SK-N-SH (cell line): ENCODE measurements at regions not wholly inside any gene's neighbourhood (a gene's known extent, or its start where the extent isn't known, plus 50 kb on each side); places are given as distances from the start of the nearest gene placed in this dataset.

Experiments
- CTCF ChIA-PET: fragments of 300-600, 350-600 bp; formaldehyde crosslinking; extraction: SDS; loops from one replicate; lab custom pipeline; 2021; lab: Yijun Ruan, JAX
- POLR2A ChIA-PET: fragments of 350-600 bp; sonication (Branson Sonifier 250); formaldehyde crosslinking; extraction: SDS; loops from one replicate; lab custom pipeline; 2020; ENCODE audit warnings: antibody characterized with exemption, inconsistent platforms; lab: Yijun Ruan, JAX
- DNase-seq: peaks from one replicate; pipeline ENCODE4 v3.0.0; 2012
- H2AFZ ChIP-seq: fragments of 200-600 bp; sonication (generic); 2 replicates; pipeline ENCODE4 v1.8.1; 2016; ENCODE audit warnings: antibody characterized with exemption, mild to moderate bottlenecking, low read depth
- H3F3A ChIP-seq: fragments of 200-600 bp; sonication (generic); replicated peaks from 2 replicates; pipeline ENCODE3; 2016; ENCODE audit warnings: antibody characterized with exemption, mild to moderate bottlenecking; ENCODE audit not compliant: insufficient read depth
- H3K27ac ChIP-seq, 2 experiments: fragments of 200-500 bp in 1 of 2; fragments of 200-600 bp in 1 of 2; sonication (Bioruptor generic) in 1 of 2; sonication (generic), shearing (Covaris generic) in 1 of 2; 2 replicates each; pipeline versions ENCODE4 v1.5.1 to v1.6.1; 2014 to 2016; ENCODE audit warnings: low read depth in 2 of 2, inconsistent platforms in 1 of 2, low read length in 1 of 2, mild to moderate bottlenecking in 1 of 2, mixed read lengths in 1 of 2
- H3K27me3 ChIP-seq: fragments of 200-600 bp; sonication (generic), shearing (Covaris generic); 2 replicates; pipeline ENCODE4 v1.6.1; 2016; ENCODE audit warnings: mixed run types; ENCODE audit not compliant: insufficient read depth
- H3K36me3 ChIP-seq, 2 experiments: fragments of 200-500 bp in 1 of 2; fragments of 200-600 bp in 1 of 2; sonication (Bioruptor generic) in 1 of 2; sonication (generic) in 1 of 2; replicated peaks in 1 of 2; 2 replicates each; pipeline versions ENCODE3 to v1.5.1; 2014 to 2016; ENCODE audit warnings: low read length in 1 of 2, mild to moderate bottlenecking in 1 of 2; ENCODE audit not compliant: insufficient read depth in 2 of 2, control insufficient read depth in 1 of 2
- H3K4me1 ChIP-seq, 2 experiments: fragments of 200-500 bp in 1 of 2; fragments of 200-600 bp in 1 of 2; sonication (Bioruptor generic) in 1 of 2; sonication (generic), shearing (Covaris generic) in 1 of 2; 2 replicates each; pipeline versions ENCODE4 v1.5.1 to v1.6.1; 2014 to 2016; ENCODE audit warnings: low read depth in 1 of 2, low read length in 1 of 2, mixed run types in 1 of 2; ENCODE audit not compliant: insufficient read depth in 2 of 2, control insufficient read depth in 1 of 2
- H3K4me2 ChIP-seq: fragments of 200-600 bp; sonication (generic), shearing (Covaris generic); 2 replicates; pipeline ENCODE4 v1.6.1; 2017; ENCODE audit warnings: mixed run types
- H3K4me3 ChIP-seq, 2 experiments: fragments of 200-500 bp in 1 of 2; fragments of 200-600 bp in 1 of 2; sonication (Bioruptor generic) in 1 of 2; sonication (generic), shearing (Covaris generic) in 1 of 2; 2 replicates each; pipeline versions ENCODE4 v1.5.1 to v1.8.1; 2014 to 2016; ENCODE audit warnings: low read depth in 2 of 2, inconsistent platforms in 1 of 2, low read length in 1 of 2, mild to moderate bottlenecking in 1 of 2, mixed read lengths in 1 of 2, moderate library complexity in 1 of 2
- H3K79me2 ChIP-seq: fragments of 200-600 bp; sonication (generic); 2 replicates; pipeline ENCODE4 v1.8.1; 2017; ENCODE audit warnings: mild to moderate bottlenecking; ENCODE audit not compliant: insufficient read depth
- H3K9ac ChIP-seq: fragments of 200-600 bp; sonication (generic); 2 replicates; pipeline ENCODE4 v1.6.1; 2017; ENCODE audit warnings: mixed run types
- H3K9me2 ChIP-seq: fragments of 200-600 bp; sonication (generic); 2 replicates; pipeline ENCODE4 v1.6.1; 2017; ENCODE audit warnings: mixed run types
- H3K9me3 ChIP-seq: fragments of 200-600 bp; sonication (generic); 2 replicates; pipeline ENCODE4 v1.6.1; 2017; ENCODE audit warnings: mixed run types, mild to moderate bottlenecking, moderate library complexity
- H4K20me1 ChIP-seq: fragments of 200-600 bp; sonication (generic); 2 replicates; pipeline ENCODE4 v1.6.1; 2017; ENCODE audit warnings: mild to moderate bottlenecking, mixed run types; ENCODE audit not compliant: insufficient read depth
- ELF1 ChIP-seq: IDR thresholded peaks from 2 replicates; pipeline ENCODE4 v1.4.0; 2012
- EP300 ChIP-seq, 2 experiments: IDR thresholded peaks; 2 replicates each; pipeline versions ENCODE4 v1.4.0 to v1.6.1; 2012; ENCODE audit warnings: borderline replicate concordance in 1 of 2, low read depth in 1 of 2, low read length in 1 of 2
- GATA2 ChIP-seq: sonication (generic); formaldehyde crosslinking; IDR thresholded peaks from 2 replicates; pipeline ENCODE4 v1.5.0; 2020; ENCODE audit warnings: mild to moderate bottlenecking, missing genetic modification reagents
- IRF3 ChIP-seq: fragments of 150-350 bp; IDR thresholded peaks from 2 replicates; pipeline ENCODE4 v1.6.1; 2016; ENCODE audit warnings: mild to moderate bottlenecking, low read depth, low read length
- JUND ChIP-seq: IDR thresholded peaks from 2 replicates; pipeline ENCODE4 v1.4.0; 2012
- MAX ChIP-seq: IDR thresholded peaks from 2 replicates; pipeline ENCODE4 v1.4.0; 2012; ENCODE audit warnings: low read depth
- MEF2A ChIP-seq: IDR thresholded peaks from 2 replicates; pipeline ENCODE4 v1.4.0; 2012; ENCODE audit warnings: low read depth, borderline replicate concordance
- MXI1 ChIP-seq: IDR thresholded peaks from 2 replicates; pipeline ENCODE4 v1.6.1; 2012; ENCODE audit warnings: mild to moderate bottlenecking, low read depth, low read length, improper control_type of control experiment
- NRF1 ChIP-seq: IDR thresholded peaks from 2 replicates; pipeline ENCODE4 v1.6.1; 2012; ENCODE audit warnings: low read depth, mild to moderate bottlenecking, low read length
- POLR2AphosphoS5 ChIP-seq: IDR thresholded peaks from 2 replicates; pipeline ENCODE4 v1.6.1; 2012; ENCODE audit warnings: low read depth, low read length
- RFX5 ChIP-seq: IDR thresholded peaks from 2 replicates; pipeline ENCODE4 v1.6.1; 2012; ENCODE audit warnings: mild to moderate bottlenecking, improper control_type of control experiment, low read length
- SMC3 ChIP-seq: IDR thresholded peaks from 2 replicates; pipeline ENCODE4 v1.6.1; 2012; ENCODE audit warnings: low read depth, low read length, improper control_type of control experiment
- TAF1 ChIP-seq: IDR thresholded peaks from 2 replicates; pipeline ENCODE4 v1.6.1; 2012; ENCODE audit warnings: low read depth, mild to moderate bottlenecking, low read length, moderate library complexity, borderline replicate concordance
- USF2 ChIP-seq: fragments of 150-350 bp; IDR thresholded peaks from 2 replicates; pipeline ENCODE4 v1.6.1; 2017; ENCODE audit warnings: antibody characterized with exemption, low read length, low read depth, borderline replicate concordance
- ZBTB33 ChIP-seq: IDR thresholded peaks from 2 replicates; pipeline ENCODE4 v1.4.0; 2012; ENCODE audit warnings: low read depth, borderline replicate concordance
- WGBS: methylation state at CpG from one replicate; pipeline ENCODE4 v1.1.6; 2017; ENCODE audit warnings: low lambda C conversion rate; 5-methylcytosine and 5-hydroxymethylcytosine counted together
- TF ChIP-seq, protein P1 (sequence below): IDR thresholded peaks from 2 replicates; pipeline ENCODE4 v1.6.1; 2012; ENCODE audit warnings: mild to moderate bottlenecking, low read depth, low read length, moderate library complexity
- TF ChIP-seq, protein P2 (sequence below): fragments of 200-600 bp; sonication (generic); IDR thresholded peaks from 2 replicates; pipeline ENCODE4 v1.6.1; 2017; ENCODE audit warnings: antibody characterized with exemption, mild to moderate bottlenecking, moderate library complexity

DNA sequence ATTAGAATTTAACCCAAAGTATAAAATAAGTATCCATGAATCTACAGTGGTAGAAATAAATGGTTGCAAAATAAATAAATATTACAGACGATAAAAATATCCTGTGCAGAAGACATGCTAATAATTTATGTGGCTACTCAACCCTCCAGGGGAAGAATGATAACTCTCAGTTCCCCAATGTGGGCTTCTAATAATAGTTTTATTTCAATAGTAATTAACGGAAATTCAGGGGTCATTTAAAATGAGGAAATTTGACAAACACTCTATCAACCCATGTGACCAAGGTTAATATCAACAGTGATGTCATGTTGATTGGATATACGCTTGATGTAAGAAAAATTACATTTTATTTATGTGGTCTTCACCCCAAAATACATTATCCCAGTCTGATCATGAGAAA, 1082.6 kb upstream of the LRRTM3 start:
- DNase-seq, result no peak
- 53% methylated on average over 3 of the region's 3 CpGs for WGBS
- Histone ChIP-seq H3K27me3 (no peaks in the 10 kb centered on the region), H3K27ac (no peak overlapping the region), H2AFZ (no peak overlapping the region), H3K9me2 (no peaks in the 10 kb centered on the region; the same call in 1 of the 2 replicates), H3K9me3 (no peaks in the 10 kb centered on the region), H3F3A (no peaks in the 10 kb centered on the region), H3K36me3 (no peaks in the 10 kb centered on the region), H3K9ac (no peak overlapping the region), H4K20me1 (no peaks in the 10 kb centered on the region), H3K79me2 (no peaks in the 10 kb centered on the region), H3K4me3 (no peak overlapping the region), H3K4me1 (no peaks in the 10 kb centered on the region; a peak in 1 of 4 replicates), H3K4me2 (no peak overlapping the region)
- CTCF ChIA-PET, result no interaction called here
- TF ChIP-seq, protein P1, sequence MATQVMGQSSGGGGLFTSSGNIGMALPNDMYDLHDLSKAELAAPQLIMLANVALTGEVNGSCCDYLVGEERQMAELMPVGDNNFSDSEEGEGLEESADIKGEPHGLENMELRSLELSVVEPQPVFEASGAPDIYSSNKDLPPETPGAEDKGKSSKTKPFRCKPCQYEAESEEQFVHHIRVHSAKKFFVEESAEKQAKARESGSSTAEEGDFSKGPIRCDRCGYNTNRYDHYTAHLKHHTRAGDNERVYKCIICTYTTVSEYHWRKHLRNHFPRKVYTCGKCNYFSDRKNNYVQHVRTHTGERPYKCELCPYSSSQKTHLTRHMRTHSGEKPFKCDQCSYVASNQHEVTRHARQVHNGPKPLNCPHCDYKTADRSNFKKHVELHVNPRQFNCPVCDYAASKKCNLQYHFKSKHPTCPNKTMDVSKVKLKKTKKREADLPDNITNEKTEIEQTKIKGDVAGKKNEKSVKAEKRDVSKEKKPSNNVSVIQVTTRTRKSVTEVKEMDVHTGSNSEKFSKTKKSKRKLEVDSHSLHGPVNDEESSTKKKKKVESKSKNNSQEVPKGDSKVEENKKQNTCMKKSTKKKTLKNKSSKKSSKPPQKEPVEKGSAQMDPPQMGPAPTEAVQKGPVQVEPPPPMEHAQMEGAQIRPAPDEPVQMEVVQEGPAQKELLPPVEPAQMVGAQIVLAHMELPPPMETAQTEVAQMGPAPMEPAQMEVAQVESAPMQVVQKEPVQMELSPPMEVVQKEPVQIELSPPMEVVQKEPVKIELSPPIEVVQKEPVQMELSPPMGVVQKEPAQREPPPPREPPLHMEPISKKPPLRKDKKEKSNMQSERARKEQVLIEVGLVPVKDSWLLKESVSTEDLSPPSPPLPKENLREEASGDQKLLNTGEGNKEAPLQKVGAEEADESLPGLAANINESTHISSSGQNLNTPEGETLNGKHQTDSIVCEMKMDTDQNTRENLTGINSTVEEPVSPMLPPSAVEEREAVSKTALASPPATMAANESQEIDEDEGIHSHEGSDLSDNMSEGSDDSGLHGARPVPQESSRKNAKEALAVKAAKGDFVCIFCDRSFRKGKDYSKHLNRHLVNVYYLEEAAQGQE, result no peak
- no peak for TF ChIP-seq MEF2A
- TF ChIP-seq RFX5, result no peak
- no peak for TF ChIP-seq MXI1
- no peak for TF ChIP-seq GATA2 (CRISPR knock-in tag)
- TF ChIP-seq EP300 (IDR thresholded peaks at IDR 0.05; ENCODE audit: borderline replicate concordance in 1 of 2, low read depth in 1 of 2, low read length in 1 of 2), result no peak
- TF ChIP-seq IRF3, result no peak
- no peak for TF ChIP-seq SMC3
- no peak for TF ChIP-seq NRF1
- TF ChIP-seq ELF1, result no peak
- no peak for TF ChIP-seq ZBTB33
- no peak for TF ChIP-seq POLR2AphosphoS5
- TF ChIP-seq MAX, result no peak
- TF ChIP-seq USF2, result no peak
- no peak for TF ChIP-seq TAF1
- no peak for TF ChIP-seq JUND
- TF ChIP-seq, protein P2, sequence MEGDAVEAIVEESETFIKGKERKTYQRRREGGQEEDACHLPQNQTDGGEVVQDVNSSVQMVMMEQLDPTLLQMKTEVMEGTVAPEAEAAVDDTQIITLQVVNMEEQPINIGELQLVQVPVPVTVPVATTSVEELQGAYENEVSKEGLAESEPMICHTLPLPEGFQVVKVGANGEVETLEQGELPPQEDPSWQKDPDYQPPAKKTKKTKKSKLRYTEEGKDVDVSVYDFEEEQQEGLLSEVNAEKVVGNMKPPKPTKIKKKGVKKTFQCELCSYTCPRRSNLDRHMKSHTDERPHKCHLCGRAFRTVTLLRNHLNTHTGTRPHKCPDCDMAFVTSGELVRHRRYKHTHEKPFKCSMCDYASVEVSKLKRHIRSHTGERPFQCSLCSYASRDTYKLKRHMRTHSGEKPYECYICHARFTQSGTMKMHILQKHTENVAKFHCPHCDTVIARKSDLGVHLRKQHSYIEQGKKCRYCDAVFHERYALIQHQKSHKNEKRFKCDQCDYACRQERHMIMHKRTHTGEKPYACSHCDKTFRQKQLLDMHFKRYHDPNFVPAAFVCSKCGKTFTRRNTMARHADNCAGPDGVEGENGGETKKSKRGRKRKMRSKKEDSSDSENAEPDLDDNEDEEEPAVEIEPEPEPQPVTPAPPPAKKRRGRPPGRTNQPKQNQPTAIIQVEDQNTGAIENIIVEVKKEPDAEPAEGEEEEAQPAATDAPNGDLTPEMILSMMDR, result no peak
- POLR2A ChIA-PET, result no interaction called here
